Chondrocyte (in vitro differentiated cells): ENCODE measurements at regions not wholly inside any gene's neighbourhood (a gene's known extent, or its start where the extent isn't known, plus 50 kb on each side); places are given as distances from the start of the nearest gene placed in this dataset.

Experiments
- DNase-seq: peaks from one replicate; pipeline ENCODE4 v3.0.0; 2021; ENCODE audit warnings: mixed read lengths, low spot score
- H3K27ac Mint-ChIP-seq: one replicate; pipeline ENCODE4 v1.8.0; 2021; ENCODE audit warnings: mild to moderate bottlenecking, moderate library complexity, mixed read lengths; ENCODE audit not compliant: unreplicated experiment
- H3K27me3 Mint-ChIP-seq: 2 replicates; pipeline ENCODE4 v1.8.0; 2021; ENCODE audit warnings: low read depth, mixed read lengths
- H3K36me3 Mint-ChIP-seq: 2 replicates; pipeline ENCODE4 v1.8.0; 2021; ENCODE audit warnings: low read depth, mixed read lengths
- H3K4me1 Mint-ChIP-seq: 2 replicates; pipeline ENCODE4 v1.8.0; 2021; ENCODE audit warnings: low read depth, mild to moderate bottlenecking, mixed read lengths
- H3K4me3 Mint-ChIP-seq: one replicate; pipeline ENCODE4 v1.8.0; 2021; ENCODE audit warnings: mild to moderate bottlenecking, moderate library complexity, mixed read lengths; ENCODE audit not compliant: unreplicated experiment
- H3K9me3 Mint-ChIP-seq: 2 replicates; pipeline ENCODE4 v1.8.0; 2021; ENCODE audit warnings: low read depth, mixed read lengths
- CTCF ChIP-seq: fragments of 200-600 bp; sonication (generic); IDR thresholded peaks from 2 replicates; pipeline ENCODE4 v1.5.0; 2021; ENCODE audit warnings: antibody characterized with exemption, mild to moderate bottlenecking, moderate library complexity

GRCh38 chr5:36414869-36415282, 113.2 kb upstream of the RANBP3L start:
- Mint-ChIP-seq H3K4me3 (no peak overlapping the region), H3K9me3 (peaks cover 2% of the 10 kb centered on the region), H3K4me1 (no peaks in the 10 kb centered on the region), H3K27me3 (peaks cover 29% of the 10 kb centered on the region), H3K36me3 (no peaks in the 10 kb centered on the region), H3K27ac (no peak overlapping the region)
- no peak for DNase-seq
- peak; percentile 88 for TF ChIP-seq CTCF

GRCh38 chr5:36416605-36417004, 114.9 kb upstream of the RANBP3L start:
- no peak for TF ChIP-seq CTCF
- no peak overlapping the region for H3K27ac Mint-ChIP-seq
- H3K27me3 Mint-ChIP-seq = peaks cover 29% of the 10 kb centered on the region
- no peaks in the 10 kb centered on the region for H3K9me3 Mint-ChIP-seq
- no peak for DNase-seq
- H3K36me3 Mint-ChIP-seq = no peaks in the 10 kb centered on the region
- no peaks in the 10 kb centered on the region for H3K4me1 Mint-ChIP-seq
- H3K4me3 Mint-ChIP-seq = no peak overlapping the region

DNA sequence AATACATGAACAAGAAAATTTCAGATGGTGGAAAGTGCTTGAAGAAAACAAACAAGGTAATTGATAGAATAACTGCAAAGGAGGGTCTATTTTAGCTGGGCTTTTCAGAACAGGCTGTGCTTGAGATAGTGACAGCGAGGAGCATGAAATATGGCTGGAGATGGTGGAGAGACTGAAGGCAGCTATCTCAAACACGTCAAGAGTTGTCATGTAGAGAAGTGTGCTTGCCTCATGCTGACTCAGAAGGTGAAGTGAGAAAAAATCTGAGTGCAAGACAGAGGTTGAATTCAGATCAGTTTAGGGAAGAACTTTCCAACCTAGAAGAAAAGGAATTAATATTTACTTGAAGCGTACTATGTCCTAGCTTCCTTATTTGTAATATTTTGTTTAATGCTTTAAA, 115.5 kb upstream of the RANBP3L start:
- peaks cover 29% of the 10 kb centered on the region for H3K27me3 Mint-ChIP-seq
- H3K9me3 Mint-ChIP-seq = no peaks in the 10 kb centered on the region
- TF ChIP-seq CTCF = no peak
- no peak for DNase-seq
- H3K4me1 Mint-ChIP-seq = no peaks in the 10 kb centered on the region
- no peak overlapping the region for H3K4me3 Mint-ChIP-seq
- no peaks in the 10 kb centered on the region for H3K36me3 Mint-ChIP-seq
- H3K27ac Mint-ChIP-seq = no peak overlapping the region

GRCh38 chr5:36417668-36418067, 116.0 kb upstream of the RANBP3L start:
- TF ChIP-seq CTCF = no peak
- Mint-ChIP-seq H3K36me3 (no peaks in the 10 kb centered on the region), H3K4me1 (no peaks in the 10 kb centered on the region), H3K27ac (no peak overlapping the region), H3K4me3 (no peak overlapping the region), H3K9me3 (no peaks in the 10 kb centered on the region), H3K27me3 (peaks cover 26% of the 10 kb centered on the region)
- no peak for DNase-seq

- TF ChIP-seq CTCF = no peak
- Mint-ChIP-seq H3K4me3 (no peak overlapping the region), H3K27ac (no peak overlapping the region), H3K9me3 (no peaks in the 10 kb centered on the region), H3K36me3 (no peaks in the 10 kb centered on the region), H3K4me1 (peaks cover 6% of the 10 kb centered on the region), H3K27me3 (peaks cover 19% of the 10 kb centered on the region)
- no peak for DNase-seq
Measured at GRCh38 chr5:36418152-36418979, 116.7 kb upstream of the RANBP3L start.
